GM18505 (cell line): ENCODE measurements at regions not wholly inside any gene's neighbourhood (a gene's known extent, or its start where the extent isn't known, plus 50 kb on each side); places are given as distances from the start of the nearest gene placed in this dataset.
"Not testable (repeated sequence)": the region's sequence is repeated elsewhere in the genome, so short reads cannot be mapped to it uniquely, and the experiment has no call there.

ENCODE experiments used
- ATAC-seq: cut with Tn5 transposase; IDR thresholded peaks from one replicate; pipeline ENCODE4 v1.9.1; 2021; ENCODE audit not compliant: unreplicated experiment
- POLR2A ChIP-seq: IDR thresholded peaks from 4 replicates; pipeline ENCODE4 v1.6.1; 2011; ENCODE audit warnings: borderline replicate concordance; ENCODE audit not compliant: insufficient read depth, insufficient read length; ENCODE audit errors: extremely low read depth

GRCh38 chr2:65778137-65778536, 345.7 kb upstream of the SPRED2 start:
- no peak for TF ChIP-seq POLR2A

DNA sequence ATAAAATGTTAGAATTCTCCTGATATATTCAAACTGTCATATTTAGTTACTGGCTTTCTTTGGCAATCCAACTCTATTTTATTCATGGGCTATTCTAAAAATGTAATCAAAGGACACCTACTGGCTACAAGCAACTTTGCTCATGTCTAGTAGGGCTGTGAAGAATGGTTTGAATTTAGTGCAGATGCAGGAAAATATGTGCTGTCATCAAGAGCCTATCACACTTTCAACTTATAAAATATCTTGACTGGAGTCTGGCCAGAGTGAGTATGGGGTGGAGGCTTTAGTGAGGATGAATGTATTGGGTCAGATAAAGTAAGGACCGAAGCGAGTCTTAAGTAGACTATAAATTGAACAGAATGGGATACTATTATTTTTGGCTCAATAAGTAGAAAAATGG, 343.4 kb upstream of the SPRED2 start:
- ATAC-seq = no peak
- no peak for TF ChIP-seq POLR2A

More at GRCh38 chr2:65778137-65778536, 345.7 kb upstream of the SPRED2 start:
- ATAC-seq = no peak

GRCh38 chr2:65767946-65768345, 335.5 kb upstream of the SPRED2 start:
- ATAC-seq = no peak
- TF ChIP-seq POLR2A = no peak

- no peak for ATAC-seq
- no peak for TF ChIP-seq POLR2A
These were observed 334.4 kb upstream of the SPRED2 start for GRCh38 chr2:65766768-65767267.

- no peak for TF ChIP-seq POLR2A
- no peak for ATAC-seq
These were observed 333.0 kb upstream of the SPRED2 start for GRCh38 chr2:65765376-65765775.

- no peak for TF ChIP-seq POLR2A
- ATAC-seq = no peak
These were observed 329.7 kb upstream of the SPRED2 start for GRCh38 chr2:65762068-65762467.

DNA sequence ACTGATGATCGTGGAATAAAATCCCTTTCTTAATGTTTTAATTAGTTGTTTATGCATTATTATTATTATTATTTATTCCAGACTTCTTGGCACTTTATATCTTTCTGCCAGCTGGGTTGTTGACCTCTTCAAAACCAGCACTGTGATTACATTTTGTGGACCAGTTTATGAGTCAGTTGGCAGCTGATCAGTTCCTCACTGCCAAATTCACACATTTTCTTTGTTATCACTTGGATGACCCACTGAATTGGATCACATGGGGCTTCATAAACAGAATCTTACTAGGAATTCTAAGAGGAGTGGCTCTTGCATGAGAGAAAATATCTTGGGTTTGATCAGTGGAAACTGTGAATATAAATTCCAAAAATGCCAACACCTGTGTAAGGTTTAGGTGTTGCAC, 321.8 kb upstream of the SPRED2 start:
- no peak for TF ChIP-seq POLR2A
- ATAC-seq = no peak

GRCh38 chr2:65751408-65751807, 319.0 kb upstream of the SPRED2 start:
- no peak for TF ChIP-seq POLR2A
- ATAC-seq = no peak

DNA sequence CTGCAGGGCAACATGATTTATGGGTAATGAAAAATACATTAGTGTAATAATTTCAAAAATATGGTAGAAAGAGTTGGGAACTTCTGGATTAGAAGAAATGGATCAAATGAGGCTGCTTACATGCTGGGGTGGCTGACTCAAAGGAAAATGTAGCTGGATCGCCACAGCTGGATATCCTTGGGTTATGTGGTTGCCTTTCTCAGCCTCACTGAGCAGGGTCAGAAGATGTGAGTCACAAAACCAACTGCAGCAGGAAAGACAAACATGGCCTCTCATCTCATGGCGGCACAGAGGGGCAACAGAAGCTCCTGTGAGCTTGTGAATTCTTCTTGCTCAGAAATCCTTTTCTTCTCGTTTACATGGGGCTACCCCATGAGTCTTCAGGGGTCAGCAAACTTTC, 317.1 kb upstream of the SPRED2 start:
- no peak for ATAC-seq
- TF ChIP-seq POLR2A = no peak

DNA sequence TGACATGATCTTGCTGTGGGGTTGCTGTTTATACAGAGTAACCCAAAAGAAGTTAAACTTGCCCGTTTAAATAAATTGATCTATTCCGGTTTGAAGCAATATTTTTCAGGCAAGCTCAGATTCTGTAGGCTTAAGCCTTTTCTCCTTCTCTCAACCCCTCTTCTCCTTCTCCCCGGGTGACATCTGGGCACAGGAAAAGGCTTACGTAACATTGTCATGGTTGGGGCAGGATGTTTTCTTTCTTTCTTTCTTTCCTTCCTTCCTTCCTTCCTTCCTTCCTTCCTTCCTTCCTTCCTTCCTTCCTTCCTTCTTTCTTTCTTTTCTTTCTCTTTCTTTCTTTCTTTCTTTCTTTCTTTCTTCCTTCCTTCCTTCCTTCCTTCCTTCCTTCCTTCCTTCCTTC, 315.5 kb upstream of the SPRED2 start:
- ATAC-seq = not testable (repeated sequence)

DNA sequence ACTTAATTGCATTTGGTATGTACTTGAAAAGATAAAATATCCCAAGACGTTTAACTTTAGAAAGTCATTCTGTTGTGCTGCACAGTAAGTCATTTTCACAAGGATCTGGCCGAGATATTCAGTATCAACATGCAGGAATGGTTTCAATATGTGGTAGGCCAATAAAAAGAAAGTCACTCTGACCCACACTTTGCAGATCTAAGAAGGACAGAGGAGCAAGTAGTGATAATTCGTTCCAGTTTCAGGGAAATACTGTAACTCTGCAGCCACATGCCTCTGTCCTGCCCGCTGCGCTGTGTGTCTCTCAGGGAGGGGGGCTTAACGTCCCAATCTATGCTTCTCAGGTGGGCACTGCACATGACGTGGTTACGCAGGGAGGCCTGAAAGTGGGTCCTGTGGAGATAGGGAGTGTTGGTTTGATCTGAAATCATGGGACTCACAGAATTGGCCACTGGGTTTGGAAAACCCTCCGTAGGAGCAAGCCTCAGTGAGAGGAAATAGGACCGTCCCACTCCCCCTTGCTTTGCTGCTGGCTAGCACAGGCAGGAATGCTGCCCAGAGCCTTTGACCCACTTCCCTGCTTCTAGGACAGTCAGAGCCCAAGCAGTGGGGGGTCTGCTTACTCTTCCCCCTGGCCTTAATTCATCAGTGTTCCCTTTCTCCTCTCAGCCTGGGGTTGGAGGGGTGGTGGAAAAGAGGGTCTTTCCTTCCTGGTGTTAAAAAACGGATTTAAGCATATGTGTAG, 314.7 kb upstream of the SPRED2 start:
- no peak for TF ChIP-seq POLR2A
- ATAC-seq = no peak

DNA sequence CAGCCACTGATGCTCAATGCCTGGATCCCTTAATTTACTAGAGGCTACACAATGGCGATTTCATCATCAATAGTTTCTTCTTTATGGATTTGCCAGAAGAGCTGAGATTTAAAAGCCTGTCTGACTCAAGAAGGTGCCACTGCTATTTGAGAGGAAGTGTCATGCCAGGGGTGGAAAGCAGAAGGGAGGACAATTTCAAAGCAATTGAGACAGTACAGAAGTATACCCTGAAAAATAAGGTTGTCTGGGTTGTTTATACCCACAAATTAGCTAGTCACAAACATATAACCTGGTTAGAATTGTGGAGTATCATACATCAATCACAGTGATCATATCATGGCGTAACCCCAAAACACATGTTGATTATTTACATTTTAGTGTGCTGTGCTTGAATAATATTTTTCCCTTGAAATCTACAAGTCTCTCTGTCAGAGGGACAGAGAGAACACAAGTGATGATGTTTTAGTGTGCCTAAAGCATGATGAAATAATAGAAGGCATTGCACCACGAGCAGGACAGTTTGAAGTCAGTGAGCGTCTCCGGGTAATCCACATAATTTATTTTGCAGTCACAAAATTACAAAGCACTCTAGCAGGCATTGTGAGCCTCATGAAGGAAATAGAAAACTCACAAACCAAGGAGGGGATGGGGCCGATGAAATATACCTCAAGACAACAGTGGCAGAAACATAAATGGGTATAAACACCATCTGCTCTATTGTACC, 312.2 kb upstream of the SPRED2 start:
- no peak for ATAC-seq
- no peak for TF ChIP-seq POLR2A

- TF ChIP-seq POLR2A = no peak
- no peak for ATAC-seq
These were observed 310.6 kb upstream of the SPRED2 start for GRCh38 chr2:65742977-65743376.

DNA sequence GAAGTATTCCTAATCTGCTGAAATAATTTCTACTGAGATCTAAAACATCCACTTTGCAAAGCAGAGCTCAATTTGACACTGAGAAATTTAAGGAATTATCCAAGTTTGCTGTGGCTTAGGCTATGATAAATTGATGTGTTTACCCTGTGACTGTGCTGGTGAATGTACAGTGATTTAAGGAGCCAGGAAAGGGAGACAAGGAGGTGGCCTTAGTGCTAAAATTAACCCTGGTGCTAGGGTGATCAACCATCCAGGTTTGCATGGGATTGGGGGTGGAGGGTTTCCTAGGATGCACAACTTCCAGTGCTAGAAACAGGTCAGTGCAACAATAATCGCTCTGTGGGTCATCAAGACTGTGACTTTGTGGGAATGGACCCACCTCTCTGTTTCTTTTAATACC, 307.5 kb upstream of the SPRED2 start:
- no peak for TF ChIP-seq POLR2A
- ATAC-seq = no peak
